ENCODE measurements at regions not wholly inside any gene's neighbourhood (a gene's known extent, or its start where the extent isn't known, plus 50 kb on each side); places are given as distances from the start of the nearest gene placed in this dataset.

GRCh38 chr6:101322921-101323320 is 70.6 kb upstream of the GRIK2 start:
- DNase-seq, result no peak

GRCh38 chr6:101326411-101326810 is 67.1 kb upstream of the GRIK2 start:
- no peak for DNase-seq

GRCh38 chr6:101341926-101342325 is 51.6 kb upstream of the GRIK2 start:
- DNase-seq, result no peak

All from NCI-H2081 (cell line).